HG03064 (cell line): ENCODE measurements at regions not wholly inside any gene's neighbourhood (a gene's known extent, or its start where the extent isn't known, plus 50 kb on each side); places are given as distances from the start of the nearest gene placed in this dataset.
"Not testable (repeated sequence)": the region's sequence is repeated elsewhere in the genome, so short reads cannot be mapped to it uniquely, and the experiment has no call there.

Experiments used
- ATAC-seq: cut with Tn5 transposase; IDR thresholded peaks from one replicate; pipeline ENCODE4 v1.9.1; 2021; ENCODE audit warnings: low read depth; ENCODE audit not compliant: unreplicated experiment

DNA sequence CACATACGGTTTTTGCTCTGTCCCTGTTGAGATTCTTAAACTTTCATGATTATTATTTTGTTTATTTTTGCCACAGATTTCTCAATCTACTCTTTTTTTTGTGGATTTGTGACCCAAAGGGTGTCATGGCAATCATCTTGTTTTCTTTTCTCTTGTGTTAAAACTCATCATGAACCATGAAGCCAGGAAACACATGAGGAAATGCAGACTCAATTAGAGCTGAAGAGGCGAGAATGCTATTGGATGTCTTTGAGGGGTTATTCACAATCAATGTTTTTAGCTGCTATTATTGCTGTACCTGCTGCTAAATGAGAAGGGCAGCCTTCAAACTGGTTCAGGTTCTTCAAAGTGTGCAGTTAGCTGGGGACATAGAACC, 99.5 kb upstream of the MMADHC start:
- no peak for ATAC-seq

DNA sequence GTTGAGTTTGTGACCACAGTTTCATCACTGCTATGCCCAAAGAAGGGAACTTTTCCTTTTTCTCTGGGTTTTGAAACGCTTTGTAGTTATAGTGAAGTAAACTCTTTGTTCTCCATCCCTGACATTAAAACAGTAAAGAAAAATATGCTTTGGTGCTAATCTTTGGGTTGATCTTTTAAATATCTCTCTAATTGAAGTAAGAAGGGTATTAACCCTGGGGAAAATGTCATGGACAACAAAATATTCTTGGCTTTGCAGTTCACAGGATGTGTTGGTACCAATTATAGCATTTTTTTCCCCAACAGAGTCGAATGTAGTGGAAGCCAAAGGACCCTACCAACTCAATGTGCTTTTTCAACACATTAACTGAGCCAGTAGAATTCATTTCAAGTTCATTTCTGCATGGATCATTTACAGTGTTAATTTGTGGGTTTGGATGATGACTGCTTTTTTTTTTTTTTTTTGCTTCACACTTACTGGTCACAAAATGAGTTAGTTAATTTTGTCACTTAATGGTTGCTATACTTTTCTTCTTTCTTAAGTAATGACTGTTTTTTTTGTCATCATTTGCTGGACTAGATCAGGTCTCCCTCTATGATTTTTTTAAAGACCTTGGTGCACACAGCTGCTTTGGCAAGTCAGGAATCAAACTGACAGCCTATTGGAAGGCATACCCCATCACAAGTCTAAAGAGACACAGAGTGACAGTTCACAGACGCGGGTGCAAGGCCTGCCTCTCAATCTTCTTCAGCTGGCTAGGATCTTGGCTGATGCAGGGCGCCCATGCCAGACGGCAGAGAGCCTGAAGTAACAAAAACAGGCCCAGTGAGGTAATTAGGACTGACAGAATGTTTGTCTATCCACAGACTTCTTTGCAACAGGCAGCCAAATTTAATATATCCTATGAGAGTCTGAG, 98.8 kb upstream of the MMADHC start:
- ATAC-seq = no peak

GRCh38 chr2:149685401-149685800, 97.8 kb upstream of the MMADHC start:
- ATAC-seq = not testable (repeated sequence)

DNA sequence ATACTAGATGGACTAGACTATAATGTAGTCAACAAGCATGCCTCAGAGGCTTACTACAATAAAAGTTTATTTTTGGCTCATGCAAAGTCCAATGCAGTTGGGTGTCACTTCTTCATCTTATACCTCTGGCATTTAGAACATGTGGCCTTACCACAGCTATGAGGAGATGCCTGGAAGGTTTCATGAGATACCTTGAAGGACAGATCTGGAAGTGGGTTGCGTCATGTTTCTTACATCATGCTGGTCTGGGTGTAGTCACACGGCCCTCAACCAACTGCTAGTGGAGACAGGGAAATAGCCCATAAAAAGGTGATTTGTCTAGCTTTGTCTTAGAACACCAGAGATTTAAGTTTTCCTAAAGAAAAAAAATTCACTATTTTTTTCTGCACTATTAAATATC, 91.7 kb upstream of the MMADHC start:
- ATAC-seq = no peak

GRCh38 chr2:149677416-149677815, 89.8 kb upstream of the MMADHC start:
- no peak for ATAC-seq

- ATAC-seq = no peak
Measured at GRCh38 chr2:149670086-149670485, 82.5 kb upstream of the MMADHC start.

GRCh38 chr2:149666809-149667320, 79.3 kb upstream of the MMADHC start:
- no peak for ATAC-seq

DNA sequence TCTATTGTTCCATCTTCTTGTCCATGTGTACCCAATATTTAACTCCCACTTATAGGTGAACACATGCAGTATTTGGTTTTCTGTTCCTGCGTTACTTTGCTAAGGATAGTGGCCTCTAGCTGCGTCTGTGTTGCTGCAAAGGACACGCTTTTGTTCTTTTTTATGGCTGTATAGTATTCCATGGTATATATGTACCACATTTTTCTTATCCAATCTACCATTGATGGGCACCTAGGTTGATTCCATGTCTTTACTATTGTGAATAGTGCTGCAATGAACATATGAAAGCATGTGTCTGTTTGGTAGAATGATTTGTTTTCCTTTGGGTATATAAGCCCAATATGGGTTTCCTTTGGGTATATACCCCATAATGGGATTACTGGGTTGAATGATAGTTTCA, 77.3 kb upstream of the MMADHC start:
- no peak for ATAC-seq

DNA sequence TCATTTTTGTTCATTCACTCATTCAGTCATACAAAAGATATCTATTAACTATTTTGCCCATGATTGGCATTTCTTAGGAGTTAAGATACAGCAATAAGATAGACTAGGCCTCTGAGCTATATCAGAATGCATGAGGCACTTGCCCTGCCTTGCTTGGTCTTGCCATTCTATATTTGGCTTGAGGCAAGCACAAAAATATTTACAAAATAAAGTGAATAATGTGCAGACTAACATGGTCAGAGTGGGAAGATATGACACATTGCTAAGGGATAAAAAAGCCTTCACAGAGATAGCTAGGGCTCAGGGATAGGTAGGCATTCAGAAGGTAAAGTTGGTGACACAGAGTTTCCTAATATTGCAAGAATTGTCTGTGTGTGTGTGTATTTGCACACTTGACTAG, 75.0 kb upstream of the MMADHC start:
- ATAC-seq = no peak

GRCh38 chr2:149661844-149662243, 74.3 kb upstream of the MMADHC start:
- no peak for ATAC-seq

DNA sequence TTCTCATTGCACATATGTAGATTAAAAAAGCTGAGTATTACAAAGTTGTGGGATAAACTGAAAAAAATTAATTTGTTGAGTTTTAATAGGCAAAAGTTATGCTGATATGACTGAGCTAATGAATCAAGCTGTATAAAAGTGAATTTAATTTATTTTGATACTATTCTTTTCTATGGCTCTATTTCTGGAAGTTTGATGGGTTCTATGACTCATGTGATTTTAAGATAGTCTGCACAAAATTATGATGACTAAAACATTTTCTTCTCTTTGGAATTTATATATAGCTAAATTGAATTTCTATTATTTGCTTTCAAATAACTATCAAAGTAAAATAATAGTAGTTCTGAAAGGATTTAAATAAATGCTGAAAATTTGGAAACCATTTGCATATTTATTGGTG, 71.0 kb upstream of the MMADHC start:
- ATAC-seq = no peak

DNA sequence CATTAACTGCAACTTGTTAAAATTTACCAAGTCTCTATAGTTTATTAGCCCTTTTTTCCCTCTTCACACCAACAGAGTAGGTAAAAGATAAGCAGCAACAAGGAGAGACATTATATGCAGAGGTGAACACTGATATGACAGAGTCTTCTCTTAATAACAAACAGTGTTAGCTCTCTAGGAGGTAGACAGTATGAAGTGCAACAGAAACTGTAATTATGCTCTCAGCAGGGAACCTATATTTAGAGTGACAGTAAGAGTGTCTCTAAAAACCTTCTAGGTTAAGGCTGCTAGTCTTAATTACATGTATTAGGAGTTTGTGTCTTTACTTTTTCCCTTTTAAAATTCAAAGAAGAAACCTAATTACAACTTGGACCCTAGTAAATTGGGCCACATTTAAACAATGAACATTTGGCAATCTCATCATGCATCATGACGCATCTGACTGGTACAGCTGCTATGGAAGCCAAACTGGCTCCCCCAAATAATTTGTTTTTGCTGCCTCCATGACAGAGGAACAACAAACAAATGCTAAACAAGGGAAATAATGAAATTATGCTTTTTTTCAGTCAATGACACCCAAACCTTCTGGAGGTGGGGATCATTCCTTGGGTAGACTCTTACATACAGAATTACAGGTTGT, 69.9 kb upstream of the MMADHC start:
- no peak for ATAC-seq

- ATAC-seq = no peak
Measured at GRCh38 chr2:149656996-149657395, 69.4 kb upstream of the MMADHC start.

- ATAC-seq = no peak
Measured at GRCh38 chr2:149653831-149654445, 66.4 kb upstream of the MMADHC start.

GRCh38 chr2:149652926-149653325, 65.4 kb upstream of the MMADHC start:
- no peak for ATAC-seq

DNA sequence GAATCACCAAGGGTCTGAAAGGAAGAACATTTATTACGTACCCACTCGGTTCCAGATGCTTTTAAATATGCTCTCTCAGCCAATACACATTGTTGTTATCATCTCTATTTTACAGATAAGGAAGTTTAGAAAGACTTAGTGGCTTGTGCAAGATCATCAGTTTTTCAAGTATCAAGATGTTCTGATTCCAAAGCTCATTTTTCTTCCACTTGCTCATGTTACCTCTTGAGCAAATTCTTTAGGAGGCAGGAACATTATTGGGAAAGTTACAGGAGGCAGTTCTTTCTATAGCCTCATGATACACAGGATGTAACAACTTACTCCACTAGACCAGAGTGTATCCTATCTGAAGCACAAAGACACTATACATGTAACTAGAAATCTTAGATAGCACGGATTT, 65.0 kb upstream of the MMADHC start:
- no peak for ATAC-seq

GRCh38 chr2:149651229-149651628, 63.7 kb upstream of the MMADHC start:
- ATAC-seq = no peak

DNA sequence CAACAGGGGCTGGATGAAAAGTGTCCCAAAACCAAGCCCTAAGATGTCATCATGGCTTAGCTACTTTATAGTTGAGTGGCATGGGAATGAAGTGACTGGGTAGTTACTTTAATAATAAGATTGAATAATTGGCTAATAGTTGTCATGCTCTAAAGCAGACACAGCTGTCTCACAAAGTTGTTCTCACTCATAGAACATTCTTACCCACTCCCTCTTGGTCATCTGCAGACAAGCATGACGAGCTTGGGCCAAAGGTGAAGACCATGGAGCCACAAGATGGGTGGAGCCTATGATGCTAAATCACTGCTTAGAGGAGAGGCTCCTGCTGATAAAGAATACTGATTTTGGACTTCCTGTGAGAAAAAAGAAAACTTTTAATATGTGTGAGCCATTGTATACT, 62.4 kb upstream of the MMADHC start:
- no peak for ATAC-seq

DNA sequence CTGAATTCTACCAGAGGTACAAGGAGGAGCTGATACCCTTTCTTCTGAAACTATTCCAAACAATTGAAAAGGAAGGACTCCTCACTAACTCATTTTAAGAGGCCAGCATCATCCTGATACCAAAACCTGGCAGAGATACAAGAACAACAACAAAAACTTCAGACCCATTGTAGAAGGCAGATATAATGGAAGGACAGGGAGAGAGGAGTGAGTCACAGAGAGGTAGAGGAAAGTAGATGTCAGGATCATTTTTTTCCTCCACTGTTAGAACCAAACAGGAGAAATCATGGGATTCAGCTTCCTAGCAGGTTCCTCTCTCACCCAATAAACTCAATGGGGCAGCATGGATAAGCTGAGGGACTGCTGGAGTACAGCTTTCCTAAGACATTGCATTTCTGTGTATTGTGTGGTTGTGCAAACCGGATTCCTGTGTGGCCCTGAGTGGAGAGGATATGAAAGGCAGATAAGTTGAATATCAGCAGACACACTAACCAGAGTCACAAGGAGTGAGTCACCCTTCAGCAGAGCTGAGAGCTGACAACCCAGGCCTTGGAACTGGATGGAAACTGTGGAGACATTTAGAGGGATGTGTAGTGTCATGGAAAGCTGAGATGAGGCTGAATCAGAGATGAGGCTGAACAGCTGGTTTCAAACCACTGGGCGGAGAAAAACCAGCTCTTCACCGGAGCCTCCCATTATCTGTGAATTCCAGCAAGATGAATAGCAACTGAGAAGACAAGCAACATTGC, 60.9 kb upstream of the MMADHC start:
- no peak for ATAC-seq

GRCh38 chr2:149645391-149645790, 57.8 kb upstream of the MMADHC start:
- no peak for ATAC-seq
